GM19351 (cell line): ENCODE measurements at regions not wholly inside any gene's neighbourhood (a gene's known extent, or its start where the extent isn't known, plus 50 kb on each side); places are given as distances from the start of the nearest gene placed in this dataset.

ENCODE experiments used
- ATAC-seq: cut with Tn5 transposase; IDR thresholded peaks from one replicate; pipeline ENCODE4 v1.9.1; 2021; ENCODE audit warnings: mild to moderate bottlenecking, moderate library complexity; ENCODE audit not compliant: unreplicated experiment

GRCh38 chr6:43838276-43839036 is 68.4 kb downstream of the VEGFA start:
- ATAC-seq: no peak

GRCh38 chr6:43837507-43837906 is 67.5 kb downstream of the VEGFA start:
- no peak for ATAC-seq

GRCh38 chr6:43836507-43837240 is 66.7 kb downstream of the VEGFA start:
- no peak for ATAC-seq
